K562 (cell line): ENCODE measurements at regions not wholly inside any gene's neighbourhood (a gene's known extent, or its start where the extent isn't known, plus 50 kb on each side); places are given as distances from the start of the nearest gene placed in this dataset.
"Not testable (repeated sequence)": the region's sequence is repeated elsewhere in the genome, so short reads cannot be mapped to it uniquely, and the experiment has no call there.

Experiments used
- ATAC-seq: fragments of 200-7000 bp; cut with Tn5 transposase; 3 replicates; pipeline ENCODE4 v1.9.1; 2020; ENCODE audit warnings: moderate library complexity
- BruUV-seq: library from RNA; stranded (reverse); fragments of 400-500 nt; replicated peaks from 2 replicates; lab custom pipeline; 2021; lab: Mats Ljungman, UMichigan
- CTCF ChIA-PET: fragments of 300-600 bp; formaldehyde crosslinking; extraction: SDS; loops from one replicate; lab custom pipeline; 2021; ENCODE audit warnings: low intra/inter-chr PET ratio; lab: Yijun Ruan, JAX
- POLR2A ChIA-PET: fragments of 300-600, 350-650 bp; sonication (Branson Sonifier 250); formaldehyde crosslinking; extraction: SDS; loops from one replicate; lab custom pipeline; 2021; ENCODE audit warnings: antibody characterized with exemption, inconsistent platforms; lab: Yijun Ruan, JAX
- DNase-seq, 4 experiments: peaks; one replicate each; pipeline versions ENCODE4 v3.0.0 to v3.0.0-alpha.2; 2011 to 2018; ENCODE audit warnings: low spot score in 3 of 4, mixed read lengths in 3 of 4; ENCODE audit errors: extremely low read depth in 1 of 4
- FAIRE-seq: peaks from 2 replicates; lab custom pipeline; 2011; peaks lifted over from hg19 to GRCh38; lab: Jason Lieb, UNC
- H2AFZ ChIP-seq: 2 replicates; pipeline ENCODE4 v1.6.0; 2011; ENCODE audit warnings: low read depth, low read length, control low read depth, inconsistent platforms
- H3K27ac ChIP-seq: fragments of 200-600 bp; 3 replicates; pipeline ENCODE4 v1.8.0; 2011; ENCODE audit warnings: low read depth, mild to moderate bottlenecking, control low read depth, inconsistent platforms, low read length, moderate library complexity, mixed read lengths; ENCODE audit errors: extremely low read depth
- H3K27me3 ChIP-seq, 2 experiments: fragments of 300-600 bp in 1 of 2; 2 replicates in 1 of 2; 3 replicates in 1 of 2; pipeline versions ENCODE4 v1.6.0 to v1.8.0; 2011; ENCODE audit warnings: inconsistent platforms in 2 of 2, low read length in 2 of 2, mild to moderate bottlenecking in 1 of 2, mixed read lengths in 1 of 2, moderate library complexity in 1 of 2; ENCODE audit not compliant: control insufficient read depth in 2 of 2, insufficient read depth in 2 of 2
- H3K36me3 ChIP-seq: fragments of 300-600 bp; 3 replicates; pipeline ENCODE4 v1.8.0; 2011; ENCODE audit warnings: mild to moderate bottlenecking, low read length, inconsistent platforms; ENCODE audit not compliant: control insufficient read depth, insufficient read depth
- H3K4me1 ChIP-seq, 2 experiments: fragments of 200-600 bp in 1 of 2; replicated peaks in 1 of 2; 2 replicates in 1 of 2; 3 replicates in 1 of 2; pipeline versions ENCODE4 v1.5.1 to v1.8.0; 2011; ENCODE audit warnings: inconsistent platforms in 2 of 2, low read length in 2 of 2, mild to moderate bottlenecking in 1 of 2, mixed read lengths in 1 of 2, moderate library complexity in 1 of 2; ENCODE audit not compliant: control insufficient read depth in 2 of 2, insufficient read depth in 2 of 2
- H3K4me2 ChIP-seq: 2 replicates; pipeline ENCODE4 v1.6.1; 2011; ENCODE audit warnings: low read length, control low read depth, inconsistent platforms, mixed read lengths; ENCODE audit not compliant: insufficient read depth
- H3K4me3 ChIP-seq: fragments of 200-600 bp; sonication (generic), shearing (Covaris generic); 2 replicates; pipeline ENCODE4 v1.5.1; 2016; ENCODE audit warnings: control low read depth, inconsistent platforms
- H3K79me2 ChIP-seq: fragments of 200-600 bp; 3 replicates; pipeline ENCODE4 v1.8.0; 2011; ENCODE audit warnings: low read length, inconsistent platforms; ENCODE audit not compliant: control insufficient read depth, insufficient read depth
- H3K9ac ChIP-seq, 2 experiments: 2 replicates each; pipeline versions ENCODE4 v1.6.0 to v1.6.1; 2011; ENCODE audit warnings: low read depth in 2 of 2, low read length in 2 of 2, control low read depth in 1 of 2, inconsistent platforms in 1 of 2, mild to moderate bottlenecking in 1 of 2, mixed read lengths in 1 of 2; ENCODE audit not compliant: insufficient read depth in 1 of 2
- H3K9me1 ChIP-seq: one replicate; pipeline ENCODE4 v1.6.0; 2011; ENCODE audit warnings: inconsistent platforms, mild to moderate bottlenecking, low read length, moderate library complexity; ENCODE audit not compliant: control insufficient read depth, insufficient read depth
- H3K9me3 ChIP-seq: replicated peaks from 2 replicates; pipeline ENCODE4 v1.5.1; 2011; ENCODE audit warnings: low read depth, low read length, inconsistent platforms; ENCODE audit not compliant: control insufficient read depth, insufficient read depth
- H4K20me1 ChIP-seq: replicated peaks from 2 replicates; pipeline ENCODE4 v1.6.1; 2011; ENCODE audit warnings: low read length, inconsistent platforms, mixed read lengths; ENCODE audit not compliant: control insufficient read depth, insufficient read depth
- BDP1 ChIP-seq: IDR thresholded peaks from 3 replicates; pipeline ENCODE4 v1.6.1; 2011; ENCODE audit not compliant: insufficient read length, insufficient read depth
- ILF3 ChIP-seq: fragments of 450-650 bp; IDR thresholded peaks from 2 replicates; pipeline ENCODE4 v1.6.1; 2018; ENCODE audit warnings: antibody characterized with exemption, mild to moderate bottlenecking, moderate library complexity, borderline replicate concordance
- LARP7 ChIP-seq: fragments of 450-650 bp; IDR thresholded peaks from 2 replicates; pipeline ENCODE4 v1.6.1; 2016
- LCOR ChIP-seq: sonication (generic); formaldehyde crosslinking; IDR thresholded peaks from 2 replicates; pipeline ENCODE4 v1.8.0; 2022; ENCODE audit warnings: mild to moderate bottlenecking, missing genetic modification reagents
- WGBS: fragments of 100-300 bp; shearing (Covaris generic); methylation state at CpG from one replicate; pipeline ENCODE4 v1.1.6; 2016; ENCODE audit warnings: low coverage, mixed read lengths; ENCODE audit not compliant: insufficient coverage; ENCODE audit errors: missing lambda C conversion rate; 5-methylcytosine and 5-hydroxymethylcytosine counted together
- in situ Hi-C: fragments of 300-500 bp; cut with MboI; formaldehyde crosslinking; loops from 4 replicates; pipeline ENCODE4 v1.15.0; 2018; ENCODE audit warnings: inconsistent platforms, mixed read lengths
- intact Hi-C: fragments of 100-400 bp; cut with micrococcal nuclease; formaldehyde crosslinking; loops from 2 replicates; pipeline ENCODE4 v1.14.2; 2022
- TF ChIP-seq, protein P1 (sequence below): fragments of 250-450 bp; sonication (Bioruptor Pico); IDR thresholded peaks from 2 replicates; pipeline ENCODE4 v1.8.0; 2021; ENCODE audit warnings: mild to moderate bottlenecking, moderate library complexity
- TF ChIP-seq, protein P2 (sequence below): fragments of 450-650 bp; formaldehyde crosslinking; IDR thresholded peaks from 2 replicates; pipeline ENCODE4 v1.4.0; 2020; ENCODE audit warnings: mild to moderate bottlenecking, moderate library complexity

DNA sequence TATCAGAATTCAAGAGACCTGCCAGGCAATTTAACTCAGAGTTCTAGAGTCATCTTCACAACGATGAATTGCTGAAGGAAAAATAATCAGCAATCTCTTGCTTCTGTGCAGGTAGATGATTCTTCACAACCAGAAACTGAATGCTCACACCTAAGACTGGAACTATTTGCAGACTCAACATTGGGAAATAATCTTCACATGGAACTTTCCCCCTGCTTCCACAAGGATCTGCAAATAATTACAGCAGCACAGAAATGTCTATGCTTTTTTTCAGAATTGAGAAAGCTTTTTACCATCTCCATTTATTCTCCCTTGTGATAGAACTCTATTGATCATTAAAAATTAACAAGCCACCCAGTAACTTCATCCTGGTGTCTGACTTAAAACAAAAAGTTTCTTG, 282.8 kb downstream of the AHR start:
- ChIA-PET POLR2A (no interaction called here), CTCF (no interaction called here)
- no peaks in the 10 kb centered on the region for H3K79me2 ChIP-seq
- no peaks in the 10 kb centered on the region for H3K9me1 ChIP-seq
- no peak overlapping the region for H3K27ac ChIP-seq
- no peaks in the 10 kb centered on the region for H4K20me1 ChIP-seq
- H3K36me3 ChIP-seq, result no peaks in the 10 kb centered on the region
- BruUV-seq, result no TSS peak
- no peaks in the 10 kb centered on the region for H3K4me1 ChIP-seq
- in situ Hi-C loops (no loop called here), intact Hi-C loops (no loop called here)
- 0% methylated on average over 1 of the region's 1 CpG for WGBS
- TF ChIP-seq LCOR (CRISPR knock-in tag) (no peak), LARP7 (no peak), ILF3 (no peak), BDP1 (no peak)
- TF ChIP-seq, protein P1, sequence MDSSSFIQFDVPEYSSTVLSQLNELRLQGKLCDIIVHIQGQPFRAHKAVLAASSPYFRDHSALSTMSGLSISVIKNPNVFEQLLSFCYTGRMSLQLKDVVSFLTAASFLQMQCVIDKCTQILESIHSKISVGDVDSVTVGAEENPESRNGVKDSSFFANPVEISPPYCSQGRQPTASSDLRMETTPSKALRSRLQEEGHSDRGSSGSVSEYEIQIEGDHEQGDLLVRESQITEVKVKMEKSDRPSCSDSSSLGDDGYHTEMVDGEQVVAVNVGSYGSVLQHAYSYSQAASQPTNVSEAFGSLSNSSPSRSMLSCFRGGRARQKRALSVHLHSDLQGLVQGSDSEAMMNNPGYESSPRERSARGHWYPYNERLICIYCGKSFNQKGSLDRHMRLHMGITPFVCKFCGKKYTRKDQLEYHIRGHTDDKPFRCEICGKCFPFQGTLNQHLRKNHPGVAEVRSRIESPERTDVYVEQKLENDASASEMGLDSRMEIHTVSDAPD (CRISPR knock-in tag), result no peak
- TF ChIP-seq, protein P2, sequence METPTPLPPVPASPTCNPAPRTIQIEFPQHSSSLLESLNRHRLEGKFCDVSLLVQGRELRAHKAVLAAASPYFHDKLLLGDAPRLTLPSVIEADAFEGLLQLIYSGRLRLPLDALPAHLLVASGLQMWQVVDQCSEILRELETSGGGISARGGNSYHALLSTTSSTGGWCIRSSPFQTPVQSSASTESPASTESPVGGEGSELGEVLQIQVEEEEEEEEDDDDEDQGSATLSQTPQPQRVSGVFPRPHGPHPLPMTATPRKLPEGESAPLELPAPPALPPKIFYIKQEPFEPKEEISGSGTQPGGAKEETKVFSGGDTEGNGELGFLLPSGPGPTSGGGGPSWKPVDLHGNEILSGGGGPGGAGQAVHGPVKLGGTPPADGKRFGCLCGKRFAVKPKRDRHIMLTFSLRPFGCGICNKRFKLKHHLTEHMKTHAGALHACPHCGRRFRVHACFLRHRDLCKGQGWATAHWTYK (CRISPR knock-in tag), result no peak
- no peak for DNase-seq
- H3K4me3 ChIP-seq, result no peak overlapping the region
- no peaks in the 10 kb centered on the region for H3K9me3 ChIP-seq
- no peak for FAIRE-seq
- no peak for ATAC-seq
- no peak overlapping the region for H2AFZ ChIP-seq
- H3K27me3 ChIP-seq, result no peaks in the 10 kb centered on the region
- no peak overlapping the region for H3K9ac ChIP-seq
- no peak overlapping the region for H3K4me2 ChIP-seq

DNA sequence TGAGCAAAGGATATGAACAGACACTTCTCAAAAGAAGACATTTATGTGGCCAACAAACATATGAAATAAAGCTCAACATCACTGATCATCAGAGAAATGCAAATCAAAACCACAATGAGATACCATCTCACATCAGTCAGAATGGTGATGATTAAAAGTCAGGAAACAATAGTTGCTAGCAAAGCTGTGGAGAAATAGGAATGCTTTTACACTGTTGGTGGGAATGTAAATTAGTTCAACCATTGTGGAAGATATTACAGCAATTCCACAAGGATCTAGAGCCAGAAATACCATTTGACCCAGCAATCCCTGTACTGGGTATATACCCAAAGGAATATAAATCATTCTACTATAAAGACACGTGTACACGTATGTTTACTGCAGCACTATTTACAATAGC, 284.2 kb downstream of the AHR start:
- BruUV-seq, POLR2A ChIA-PET, H3K27me3 ChIP-seq, ATAC-seq, H3K36me3 ChIP-seq, H3K79me2 ChIP-seq, DNase-seq, H3K9me1 ChIP-seq, CTCF ChIA-PET, H3K4me2 ChIP-seq, H3K9me3 ChIP-seq, FAIRE-seq, H2AFZ ChIP-seq, in situ Hi-C loops, H3K4me1 ChIP-seq, H3K9ac ChIP-seq, H3K4me3 ChIP-seq, H4K20me1 ChIP-seq, H3K27ac ChIP-seq, intact Hi-C loops: not testable (repeated sequence)
- 6% methylated on average over 2 of the region's 2 CpGs for WGBS
